Adrenal gland (tissue), 5 donors: ENCODE measurements at regions not wholly inside any gene's neighbourhood (a gene's known extent, or its start where the extent isn't known, plus 50 kb on each side); places are given as distances from the start of the nearest gene placed in this dataset.

Experiments
- CTCF ChIP-seq, 6 experiments: fragments of 450-650 bp in 4 of 6; fragments of 200-600 bp in 2 of 6; sonication (generic) in 1 of 6; IDR thresholded peaks; 1 replicate in 5 of 6; 2 replicates in 1 of 6; pipeline versions ENCODE4 v1.5.1 to v1.8.0; 2016 to 2021; ENCODE audit warnings: antibody characterized with exemption in 6 of 6, mild to moderate bottlenecking in 2 of 6, moderate library complexity in 1 of 6
- POLR2A ChIP-seq, 2 donors: fragments of 450-650 bp; IDR thresholded peaks; one replicate each; pipeline ENCODE4 v1.6.1; 2017; ENCODE audit warnings: antibody characterized with exemption in 2 of 2, mild to moderate bottlenecking in 2 of 2, moderate library complexity in 1 of 2
- donor health status: DM: no; HTN: no; CAD: no.

GRCh38 chrX:138865093-138865649 lies 153.7 kb upstream of the FGF13 start:
- no peak for TF ChIP-seq CTCF (IDR thresholded peaks at IDR 0.05)
- TF ChIP-seq POLR2A (IDR thresholded peaks at IDR 0.05): no peak
